ENCODE measurements at regions not wholly inside any gene's neighbourhood (a gene's known extent, or its start where the extent isn't known, plus 50 kb on each side); places are given as distances from the start of the nearest gene placed in this dataset.

- Mint-ChIP-seq H3K27me3 (ENCODE audit: insufficient read depth) (peaks cover 6% of the 10 kb centered on the region), H3K4me3 (no peak overlapping the region), H3K4me1 (ENCODE audit: low read depth) (no peaks in the 10 kb centered on the region), H3K9me3 (no peaks in the 10 kb centered on the region), H3K36me3 (ENCODE audit: low read depth) (no peaks in the 10 kb centered on the region), H3K27ac (no peak overlapping the region)
- DNase-seq (ENCODE audit: low spot score) = no peak
- intact Hi-C loops (cut with micrococcal nuclease) = no loop called here
These were observed 140.7 kb upstream of the AJAP1 start for GRCh38 chr1:4513685-4514084.

- H3K9me3 Mint-ChIP-seq = no peaks in the 10 kb centered on the region
- no peak overlapping the region for H3K4me3 Mint-ChIP-seq
- H3K4me1 Mint-ChIP-seq (ENCODE audit: low read depth) = no peaks in the 10 kb centered on the region
- H3K36me3 Mint-ChIP-seq (ENCODE audit: low read depth) = no peaks in the 10 kb centered on the region
- no peaks in the 10 kb centered on the region for H3K27me3 Mint-ChIP-seq (ENCODE audit: insufficient read depth)
- DNase-seq (ENCODE audit: low spot score) = no peak
- H3K27ac Mint-ChIP-seq = no peak overlapping the region
- intact Hi-C loops (cut with micrococcal nuclease) = no loop called here
These were observed 138.6 kb upstream of the AJAP1 start for GRCh38 chr1:4515727-4516289.

GRCh38 chr1:4516596-4516995 is 137.8 kb upstream of the AJAP1 start:
- H3K27me3 Mint-ChIP-seq (ENCODE audit: insufficient read depth) = no peaks in the 10 kb centered on the region
- H3K4me1 Mint-ChIP-seq (ENCODE audit: low read depth) = no peaks in the 10 kb centered on the region
- H3K27ac Mint-ChIP-seq = no peak overlapping the region
- intact Hi-C loops (cut with micrococcal nuclease) = no loop called here
- H3K36me3 Mint-ChIP-seq (ENCODE audit: low read depth) = no peaks in the 10 kb centered on the region
- no peak for DNase-seq (ENCODE audit: low spot score)
- no peak overlapping the region for H3K4me3 Mint-ChIP-seq
- no peaks in the 10 kb centered on the region for H3K9me3 Mint-ChIP-seq

GRCh38 chr1:4517186-4517954 is 137.0 kb upstream of the AJAP1 start:
- H3K27ac Mint-ChIP-seq = no peak overlapping the region
- H3K27me3 Mint-ChIP-seq (ENCODE audit: insufficient read depth) = no peaks in the 10 kb centered on the region
- no peak overlapping the region for H3K4me3 Mint-ChIP-seq
- H3K4me1 Mint-ChIP-seq (ENCODE audit: low read depth) = no peaks in the 10 kb centered on the region
- no peaks in the 10 kb centered on the region for H3K36me3 Mint-ChIP-seq (ENCODE audit: low read depth)
- H3K9me3 Mint-ChIP-seq = no peaks in the 10 kb centered on the region
- DNase-seq (ENCODE audit: low spot score) = no peak
- intact Hi-C loops (cut with micrococcal nuclease) = no loop called here

- H3K4me1 Mint-ChIP-seq (ENCODE audit: low read depth) = no peaks in the 10 kb centered on the region
- DNase-seq (ENCODE audit: low spot score) = no peak
- intact Hi-C loops (cut with micrococcal nuclease) = no loop called here
- no peaks in the 10 kb centered on the region for H3K9me3 Mint-ChIP-seq
- no peaks in the 10 kb centered on the region for H3K36me3 Mint-ChIP-seq (ENCODE audit: low read depth)
- H3K27ac Mint-ChIP-seq = no peak overlapping the region
- H3K4me3 Mint-ChIP-seq = no peak overlapping the region
- H3K27me3 Mint-ChIP-seq (ENCODE audit: insufficient read depth) = no peaks in the 10 kb centered on the region
These were observed 135.8 kb upstream of the AJAP1 start for GRCh38 chr1:4518621-4519020.

GRCh38 chr1:4519954-4520353 is 134.5 kb upstream of the AJAP1 start:
- no peak for DNase-seq (ENCODE audit: low spot score)
- Mint-ChIP-seq H3K36me3 (ENCODE audit: low read depth) (no peaks in the 10 kb centered on the region), H3K27ac (no peak overlapping the region), H3K27me3 (ENCODE audit: insufficient read depth) (no peaks in the 10 kb centered on the region), H3K4me1 (ENCODE audit: low read depth) (no peaks in the 10 kb centered on the region), H3K9me3 (no peaks in the 10 kb centered on the region), H3K4me3 (no peak overlapping the region)
- intact Hi-C loops (cut with micrococcal nuclease) = no loop called here

GRCh38 chr1:4523551-4523950 is 130.9 kb upstream of the AJAP1 start:
- Mint-ChIP-seq H3K4me3 (no peak overlapping the region), H3K27me3 (ENCODE audit: insufficient read depth) (no peaks in the 10 kb centered on the region), H3K4me1 (ENCODE audit: low read depth) (no peaks in the 10 kb centered on the region), H3K27ac (no peak overlapping the region), H3K9me3 (no peaks in the 10 kb centered on the region), H3K36me3 (ENCODE audit: low read depth) (no peaks in the 10 kb centered on the region)
- DNase-seq (ENCODE audit: low spot score) = no peak
- intact Hi-C loops (cut with micrococcal nuclease) = no loop called here

- no peak overlapping the region for H3K27ac Mint-ChIP-seq
- DNase-seq (ENCODE audit: low spot score) = no peak
- H3K4me3 Mint-ChIP-seq = no peak overlapping the region
- no peaks in the 10 kb centered on the region for H3K9me3 Mint-ChIP-seq
- H3K27me3 Mint-ChIP-seq (ENCODE audit: insufficient read depth) = peaks cover 3% of the 10 kb centered on the region
- no peaks in the 10 kb centered on the region for H3K4me1 Mint-ChIP-seq (ENCODE audit: low read depth)
- no peaks in the 10 kb centered on the region for H3K36me3 Mint-ChIP-seq (ENCODE audit: low read depth)
- intact Hi-C loops (cut with micrococcal nuclease) = no loop called here
These were observed 127.7 kb upstream of the AJAP1 start for GRCh38 chr1:4526747-4527146.

- Mint-ChIP-seq H3K4me1 (ENCODE audit: low read depth) (no peaks in the 10 kb centered on the region), H3K27me3 (ENCODE audit: insufficient read depth) (peaks cover 3% of the 10 kb centered on the region), H3K27ac (no peak overlapping the region), H3K36me3 (ENCODE audit: low read depth) (no peaks in the 10 kb centered on the region), H3K9me3 (no peaks in the 10 kb centered on the region), H3K4me3 (no peak overlapping the region)
- intact Hi-C loops (cut with micrococcal nuclease) = no loop called here
- no peak for DNase-seq (ENCODE audit: low spot score)
These were observed 126.6 kb upstream of the AJAP1 start for GRCh38 chr1:4527819-4528218.

- Mint-ChIP-seq H3K4me1 (ENCODE audit: low read depth) (no peaks in the 10 kb centered on the region), H3K27ac (no peak overlapping the region), H3K9me3 (no peaks in the 10 kb centered on the region), H3K36me3 (ENCODE audit: low read depth) (no peaks in the 10 kb centered on the region), H3K27me3 (ENCODE audit: insufficient read depth) (peaks cover 3% of the 10 kb centered on the region), H3K4me3 (no peak overlapping the region)
- DNase-seq (ENCODE audit: low spot score) = no peak
- intact Hi-C loops (cut with micrococcal nuclease) = no loop called here
These were observed 125.8 kb upstream of the AJAP1 start for GRCh38 chr1:4528590-4528989.

- H3K27ac Mint-ChIP-seq = no peak overlapping the region
- intact Hi-C loops (cut with micrococcal nuclease) = no loop called here
- no peaks in the 10 kb centered on the region for H3K4me1 Mint-ChIP-seq (ENCODE audit: low read depth)
- no peak overlapping the region for H3K4me3 Mint-ChIP-seq
- DNase-seq (ENCODE audit: low spot score) = no peak
- peaks cover 3% of the 10 kb centered on the region for H3K27me3 Mint-ChIP-seq (ENCODE audit: insufficient read depth)
- H3K9me3 Mint-ChIP-seq = no peaks in the 10 kb centered on the region
- no peaks in the 10 kb centered on the region for H3K36me3 Mint-ChIP-seq (ENCODE audit: low read depth)
These were observed 124.8 kb upstream of the AJAP1 start for GRCh38 chr1:4529446-4530165.

GRCh38 chr1:4530166-4530785 is 124.1 kb upstream of the AJAP1 start:
- no peaks in the 10 kb centered on the region for H3K9me3 Mint-ChIP-seq
- H3K36me3 Mint-ChIP-seq (ENCODE audit: low read depth) = no peaks in the 10 kb centered on the region
- no peak overlapping the region for H3K27ac Mint-ChIP-seq
- intact Hi-C loops (cut with micrococcal nuclease) = no loop called here
- H3K4me1 Mint-ChIP-seq (ENCODE audit: low read depth) = no peaks in the 10 kb centered on the region
- no peak for DNase-seq (ENCODE audit: low spot score)
- H3K27me3 Mint-ChIP-seq (ENCODE audit: insufficient read depth) = peaks cover 3% of the 10 kb centered on the region
- H3K4me3 Mint-ChIP-seq = no peak overlapping the region

- peaks cover 3% of the 10 kb centered on the region for H3K27me3 Mint-ChIP-seq (ENCODE audit: insufficient read depth)
- H3K27ac Mint-ChIP-seq = no peak overlapping the region
- no peak for DNase-seq (ENCODE audit: low spot score)
- H3K4me1 Mint-ChIP-seq (ENCODE audit: low read depth) = no peaks in the 10 kb centered on the region
- H3K9me3 Mint-ChIP-seq = no peaks in the 10 kb centered on the region
- intact Hi-C loops (cut with micrococcal nuclease) = no loop called here
- H3K4me3 Mint-ChIP-seq = no peak overlapping the region
- no peaks in the 10 kb centered on the region for H3K36me3 Mint-ChIP-seq (ENCODE audit: low read depth)
These were observed 122.6 kb upstream of the AJAP1 start for GRCh38 chr1:4531842-4532241.

Measured in activated T-helper 1 cell treated with anti-CD3 and anti-CD28 coated beads, Interleukin-12 subunit alpha, Interleukin-12 subunit beta, Interleukin-2, Interleukin-4 antibody, amounts not matched to agents 30 ng/mL and 10 ng/mL and 1 ng/mL, durations not matched to agents 14 hours and 24 hours and 36 hours (primary cell).